ENCODE measurements at regions not wholly inside any gene's neighbourhood (a gene's known extent, or its start where the extent isn't known, plus 50 kb on each side); places are given as distances from the start of the nearest gene placed in this dataset.

DNA sequence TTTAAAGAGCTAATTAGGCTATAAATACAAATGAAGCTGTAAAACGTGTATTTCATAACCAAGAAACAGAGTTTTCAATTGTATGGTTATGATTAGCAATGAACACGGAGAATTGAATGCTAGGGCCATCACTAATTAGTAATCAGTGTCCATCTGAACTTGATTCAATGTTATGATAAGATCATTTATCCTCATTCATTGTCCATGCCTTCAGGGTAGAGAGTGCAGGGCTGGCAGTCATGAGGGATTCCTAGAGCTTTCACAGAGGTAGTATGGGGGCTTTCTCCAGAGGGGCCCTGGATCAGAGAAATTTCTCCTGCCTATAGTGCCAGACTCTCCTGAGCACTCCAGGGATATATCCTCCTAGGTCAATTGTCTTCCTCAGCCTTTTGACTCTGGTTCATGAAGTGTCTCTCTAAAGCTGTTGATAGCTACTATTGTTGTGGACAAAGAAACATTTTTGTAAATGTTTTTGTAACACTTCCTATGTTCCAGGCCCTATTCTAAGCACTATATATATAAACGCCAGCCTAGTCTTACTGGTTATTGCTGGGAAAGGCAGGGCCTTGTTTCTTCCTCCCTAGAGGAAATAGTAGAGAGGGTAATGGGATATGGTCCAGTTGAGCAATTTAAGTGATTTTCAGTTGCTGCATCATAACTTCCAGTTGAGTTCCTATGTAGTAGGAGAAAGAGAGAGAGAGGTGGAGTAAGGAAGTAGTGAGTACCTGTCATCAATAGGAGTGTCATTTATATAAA, 249.0 kb downstream of the NFKBIZ start:
- ATAC-seq: no peak
- TF ChIP-seq TCF4 (CRISPR knock-in tag; IDR thresholded peaks at IDR 0.05; ENCODE audit: borderline replicate concordance) (peak; percentile 31; the same call in 1 of the 2 replicates), ZFP3 (CRISPR knock-in tag; IDR thresholded peaks at IDR 0.05) (no peak)
- TF ChIP-seq, protein P1, sequence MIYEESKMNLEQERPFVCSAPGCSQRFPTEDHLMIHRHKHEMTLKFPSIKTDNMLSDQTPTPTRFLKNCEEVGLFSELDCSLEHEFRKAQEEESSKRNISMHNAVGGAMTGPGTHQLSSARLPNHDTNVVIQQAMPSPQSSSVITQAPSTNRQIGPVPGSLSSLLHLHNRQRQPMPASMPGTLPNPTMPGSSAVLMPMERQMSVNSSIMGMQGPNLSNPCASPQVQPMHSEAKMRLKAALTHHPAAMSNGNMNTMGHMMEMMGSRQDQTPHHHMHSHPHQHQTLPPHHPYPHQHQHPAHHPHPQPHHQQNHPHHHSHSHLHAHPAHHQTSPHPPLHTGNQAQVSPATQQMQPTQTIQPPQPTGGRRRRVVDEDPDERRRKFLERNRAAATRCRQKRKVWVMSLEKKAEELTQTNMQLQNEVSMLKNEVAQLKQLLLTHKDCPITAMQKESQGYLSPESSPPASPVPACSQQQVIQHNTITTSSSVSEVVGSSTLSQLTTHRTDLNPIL (CRISPR knock-in tag; IDR thresholded peaks at IDR 0.05; ENCODE audit: low read depth): no peak

DNA sequence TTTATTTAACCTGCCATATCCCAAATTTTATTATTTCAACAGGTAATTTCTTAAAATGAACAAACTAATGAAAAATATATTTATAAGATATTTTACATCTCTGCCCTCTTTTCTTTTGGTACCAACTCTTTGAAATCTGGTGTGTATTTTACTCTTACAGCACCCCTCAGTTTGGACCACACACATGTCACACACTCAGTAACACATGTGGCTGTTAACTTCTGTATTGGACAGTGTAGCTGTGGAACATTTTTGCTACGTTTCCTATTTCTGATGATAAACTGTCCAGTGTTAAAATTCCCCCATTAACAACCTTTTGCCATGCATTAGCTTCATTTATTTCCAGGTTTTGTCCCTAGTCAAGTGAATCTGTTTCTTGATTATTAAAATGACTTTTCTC, 250.6 kb downstream of the NFKBIZ start:
- no peak for TF ChIP-seq ZNF70 (CRISPR knock-in tag; IDR thresholded peaks at IDR 0.05)
- no peak for ATAC-seq

DNA sequence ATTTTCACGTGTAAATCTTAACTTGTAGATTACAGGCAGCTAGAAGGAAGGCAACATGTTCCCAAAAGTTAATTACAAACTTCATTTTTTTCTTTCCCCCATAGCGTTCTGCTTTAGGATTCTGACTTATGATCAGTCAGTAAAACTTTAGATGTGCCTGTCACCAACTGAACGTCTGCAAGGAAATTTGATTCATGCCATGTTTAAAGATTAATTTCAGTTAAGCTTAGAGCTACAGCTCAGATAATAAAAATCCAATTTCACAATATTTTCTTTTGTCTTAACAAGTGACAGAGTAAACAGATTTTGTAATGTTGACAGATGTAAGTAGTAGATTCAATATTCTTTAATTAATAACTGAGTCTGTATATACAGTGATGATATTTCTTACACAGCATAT, 253.1 kb downstream of the NFKBIZ start:
- no peak for ATAC-seq
- TF ChIP-seq ZNF70 (CRISPR knock-in tag; IDR thresholded peaks at IDR 0.05) (no peak), TOX (CRISPR knock-in tag; IDR thresholded peaks at IDR 0.05; ENCODE audit: borderline replicate concordance) (no peak), ISL1 (CRISPR knock-in tag; IDR thresholded peaks at IDR 0.05) (no peak), ZC3H10 (CRISPR knock-in tag; IDR thresholded peaks at IDR 0.05) (no peak), SNAI2 (CRISPR knock-in tag; IDR thresholded peaks at IDR 0.05) (no peak), RARB (CRISPR knock-in tag; IDR thresholded peaks at IDR 0.05) (no peak), ZFP30 (CRISPR knock-in tag; IDR thresholded peaks at IDR 0.05) (no peak), PPARA (CRISPR knock-in tag; IDR thresholded peaks at IDR 0.05; ENCODE audit: borderline replicate concordance) (no peak), ZFP3 (CRISPR knock-in tag; IDR thresholded peaks at IDR 0.05) (no peak), BACH2 (CRISPR knock-in tag; IDR thresholded peaks at IDR 0.05; ENCODE audit: borderline replicate concordance) (no peak), CSDC2 (CRISPR knock-in tag; IDR thresholded peaks at IDR 0.05) (no peak)
- TF ChIP-seq, protein P2, sequence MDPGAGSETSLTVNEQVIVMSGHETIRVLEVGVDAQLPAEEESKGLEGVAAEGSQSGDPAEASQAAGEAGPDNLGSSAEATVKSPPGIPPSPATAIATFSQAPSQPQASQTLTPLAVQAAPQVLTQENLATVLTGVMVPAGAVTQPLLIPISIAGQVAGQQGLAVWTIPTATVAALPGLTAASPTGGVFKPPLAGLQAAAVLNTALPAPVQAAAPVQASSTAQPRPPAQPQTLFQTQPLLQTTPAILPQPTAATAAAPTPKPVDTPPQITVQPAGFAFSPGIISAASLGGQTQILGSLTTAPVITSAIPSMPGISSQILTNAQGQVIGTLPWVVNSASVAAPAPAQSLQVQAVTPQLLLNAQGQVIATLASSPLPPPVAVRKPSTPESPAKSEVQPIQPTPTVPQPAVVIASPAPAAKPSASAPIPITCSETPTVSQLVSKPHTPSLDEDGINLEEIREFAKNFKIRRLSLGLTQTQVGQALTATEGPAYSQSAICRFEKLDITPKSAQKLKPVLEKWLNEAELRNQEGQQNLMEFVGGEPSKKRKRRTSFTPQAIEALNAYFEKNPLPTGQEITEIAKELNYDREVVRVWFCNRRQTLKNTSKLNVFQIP (CRISPR knock-in tag; IDR thresholded peaks at IDR 0.05; ENCODE audit: borderline replicate concordance, low read depth): no peak
- TF ChIP-seq, protein P3, sequence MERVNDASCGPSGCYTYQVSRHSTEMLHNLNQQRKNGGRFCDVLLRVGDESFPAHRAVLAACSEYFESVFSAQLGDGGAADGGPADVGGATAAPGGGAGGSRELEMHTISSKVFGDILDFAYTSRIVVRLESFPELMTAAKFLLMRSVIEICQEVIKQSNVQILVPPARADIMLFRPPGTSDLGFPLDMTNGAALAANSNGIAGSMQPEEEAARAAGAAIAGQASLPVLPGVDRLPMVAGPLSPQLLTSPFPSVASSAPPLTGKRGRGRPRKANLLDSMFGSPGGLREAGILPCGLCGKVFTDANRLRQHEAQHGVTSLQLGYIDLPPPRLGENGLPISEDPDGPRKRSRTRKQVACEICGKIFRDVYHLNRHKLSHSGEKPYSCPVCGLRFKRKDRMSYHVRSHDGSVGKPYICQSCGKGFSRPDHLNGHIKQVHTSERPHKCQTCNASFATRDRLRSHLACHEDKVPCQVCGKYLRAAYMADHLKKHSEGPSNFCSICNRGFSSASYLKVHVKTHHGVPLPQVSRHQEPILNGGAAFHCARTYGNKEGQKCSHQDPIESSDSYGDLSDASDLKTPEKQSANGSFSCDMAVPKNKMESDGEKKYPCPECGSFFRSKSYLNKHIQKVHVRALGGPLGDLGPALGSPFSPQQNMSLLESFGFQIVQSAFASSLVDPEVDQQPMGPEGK (CRISPR knock-in tag; IDR thresholded peaks at IDR 0.05; ENCODE audit: borderline replicate concordance): no peak

DNA sequence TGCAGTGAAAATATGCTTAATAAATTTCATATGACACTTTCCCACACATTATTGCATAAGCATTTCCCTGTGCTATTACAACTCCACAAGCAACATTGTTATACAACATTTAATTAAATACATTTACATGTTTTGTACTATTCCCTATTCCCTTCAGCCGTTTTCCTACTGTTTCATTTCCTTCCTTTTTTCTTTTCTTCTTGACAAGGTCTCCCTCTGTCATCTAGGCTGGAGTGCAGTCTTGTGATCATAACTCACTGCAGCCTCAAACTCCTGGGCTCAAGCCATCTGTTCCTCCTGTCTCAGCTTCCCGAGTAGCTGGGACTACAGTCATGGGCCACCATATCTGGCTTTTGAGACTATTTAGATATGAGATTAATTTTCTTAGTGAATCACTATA, 254.7 kb downstream of the NFKBIZ start:
- ATAC-seq: no peak
- TF ChIP-seq TCF4 (CRISPR knock-in tag; IDR thresholded peaks at IDR 0.05; ENCODE audit: borderline replicate concordance) (no peak), ZFP30 (CRISPR knock-in tag; IDR thresholded peaks at IDR 0.05) (no peak), ZFP3 (CRISPR knock-in tag; IDR thresholded peaks at IDR 0.05) (no peak), ZNF8 (CRISPR knock-in tag; IDR thresholded peaks at IDR 0.05) (no peak), PPARA (CRISPR knock-in tag; IDR thresholded peaks at IDR 0.05; ENCODE audit: borderline replicate concordance) (no peak), SNAI2 (CRISPR knock-in tag; IDR thresholded peaks at IDR 0.05) (no peak), ARNTL (CRISPR knock-in tag; IDR thresholded peaks at IDR 0.05; ENCODE audit: borderline replicate concordance, low read depth) (no peak), BACH2 (CRISPR knock-in tag; IDR thresholded peaks at IDR 0.05; ENCODE audit: borderline replicate concordance) (no peak), RARB (CRISPR knock-in tag; IDR thresholded peaks at IDR 0.05) (no peak), CSDC2 (CRISPR knock-in tag; IDR thresholded peaks at IDR 0.05) (no peak), GLIS3 (CRISPR knock-in tag; IDR thresholded peaks at IDR 0.05) (no peak), ZNF565 (CRISPR knock-in tag; conservative IDR thresholded peaks at IDR 0.05; ENCODE audit: low read depth) (no peak)
- TF ChIP-seq, protein P4, sequence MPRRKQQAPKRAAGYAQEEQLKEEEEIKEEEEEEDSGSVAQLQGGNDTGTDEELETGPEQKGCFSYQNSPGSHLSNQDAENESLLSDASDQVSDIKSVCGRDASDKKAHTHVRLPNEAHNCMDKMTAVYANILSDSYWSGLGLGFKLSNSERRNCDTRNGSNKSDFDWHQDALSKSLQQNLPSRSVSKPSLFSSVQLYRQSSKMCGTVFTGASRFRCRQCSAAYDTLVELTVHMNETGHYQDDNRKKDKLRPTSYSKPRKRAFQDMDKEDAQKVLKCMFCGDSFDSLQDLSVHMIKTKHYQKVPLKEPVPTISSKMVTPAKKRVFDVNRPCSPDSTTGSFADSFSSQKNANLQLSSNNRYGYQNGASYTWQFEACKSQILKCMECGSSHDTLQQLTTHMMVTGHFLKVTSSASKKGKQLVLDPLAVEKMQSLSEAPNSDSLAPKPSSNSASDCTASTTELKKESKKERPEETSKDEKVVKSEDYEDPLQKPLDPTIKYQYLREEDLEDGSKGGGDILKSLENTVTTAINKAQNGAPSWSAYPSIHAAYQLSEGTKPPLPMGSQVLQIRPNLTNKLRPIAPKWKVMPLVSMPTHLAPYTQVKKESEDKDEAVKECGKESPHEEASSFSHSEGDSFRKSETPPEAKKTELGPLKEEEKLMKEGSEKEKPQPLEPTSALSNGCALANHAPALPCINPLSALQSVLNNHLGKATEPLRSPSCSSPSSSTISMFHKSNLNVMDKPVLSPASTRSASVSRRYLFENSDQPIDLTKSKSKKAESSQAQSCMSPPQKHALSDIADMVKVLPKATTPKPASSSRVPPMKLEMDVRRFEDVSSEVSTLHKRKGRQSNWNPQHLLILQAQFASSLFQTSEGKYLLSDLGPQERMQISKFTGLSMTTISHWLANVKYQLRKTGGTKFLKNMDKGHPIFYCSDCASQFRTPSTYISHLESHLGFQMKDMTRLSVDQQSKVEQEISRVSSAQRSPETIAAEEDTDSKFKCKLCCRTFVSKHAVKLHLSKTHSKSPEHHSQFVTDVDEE (CRISPR knock-in tag; IDR thresholded peaks at IDR 0.05): no peak
- TF ChIP-seq, protein P2 (CRISPR knock-in tag; IDR thresholded peaks at IDR 0.05; ENCODE audit: borderline replicate concordance, low read depth): no peak
- TF ChIP-seq, protein P1 (CRISPR knock-in tag; IDR thresholded peaks at IDR 0.05; ENCODE audit: low read depth): no peak
